GM12872 (cell line): ENCODE measurements at regions not wholly inside any gene's neighbourhood (a gene's known extent, or its start where the extent isn't known, plus 50 kb on each side); places are given as distances from the start of the nearest gene placed in this dataset.

Experiments
- CTCF ChIP-seq: IDR thresholded peaks from 3 replicates; pipeline ENCODE4 v1.5.1; 2011; ENCODE audit warnings: low read depth, mild to moderate bottlenecking, low read length, moderate library complexity; ENCODE audit not compliant: insufficient read depth

- TF ChIP-seq CTCF: no peak
Measured at GRCh38 chr10:10421071-10421470, 596.6 kb upstream of the CELF2 start.

GRCh38 chr10:10431422-10432066, 586.1 kb upstream of the CELF2 start:
- no peak for TF ChIP-seq CTCF

- TF ChIP-seq CTCF: no peak
Measured at GRCh38 chr10:10432296-10433035, 585.2 kb upstream of the CELF2 start.

GRCh38 chr10:10434312-10434711, 583.4 kb upstream of the CELF2 start:
- TF ChIP-seq CTCF: no peak

GRCh38 chr10:10437886-10438285, 579.8 kb upstream of the CELF2 start:
- TF ChIP-seq CTCF: no peak

- TF ChIP-seq CTCF: no peak
Measured at GRCh38 chr10:10438335-10439100, 579.2 kb upstream of the CELF2 start.

GRCh38 chr10:10456856-10457255, 560.8 kb upstream of the CELF2 start:
- no peak for TF ChIP-seq CTCF
